Epithelial cell of esophagus (primary cell): ENCODE measurements at regions not wholly inside any gene's neighbourhood (a gene's known extent, or its start where the extent isn't known, plus 50 kb on each side); places are given as distances from the start of the nearest gene placed in this dataset.

ENCODE experiments used
- DNase-seq: peaks from one replicate; pipeline ENCODE4 v3.0.0; 2010; ENCODE audit warnings: low read depth
- H3K4me3 ChIP-seq: 2 replicates; pipeline ENCODE4 v1.5.1; 2011; ENCODE audit warnings: mild to moderate bottlenecking, low read length, control low read depth
- TF ChIP-seq, protein P1 (sequence below): IDR thresholded peaks from 2 replicates; pipeline ENCODE4 v1.5.1; 2011; ENCODE audit warnings: low read depth, mild to moderate bottlenecking, low read length, control low read depth, inconsistent platforms; ENCODE audit not compliant: insufficient read depth; ENCODE audit errors: missing control alignments

GRCh38 chr15:98565566-98565965 is 82.8 kb upstream of the IGF1R start:
- TF ChIP-seq, protein P1, sequence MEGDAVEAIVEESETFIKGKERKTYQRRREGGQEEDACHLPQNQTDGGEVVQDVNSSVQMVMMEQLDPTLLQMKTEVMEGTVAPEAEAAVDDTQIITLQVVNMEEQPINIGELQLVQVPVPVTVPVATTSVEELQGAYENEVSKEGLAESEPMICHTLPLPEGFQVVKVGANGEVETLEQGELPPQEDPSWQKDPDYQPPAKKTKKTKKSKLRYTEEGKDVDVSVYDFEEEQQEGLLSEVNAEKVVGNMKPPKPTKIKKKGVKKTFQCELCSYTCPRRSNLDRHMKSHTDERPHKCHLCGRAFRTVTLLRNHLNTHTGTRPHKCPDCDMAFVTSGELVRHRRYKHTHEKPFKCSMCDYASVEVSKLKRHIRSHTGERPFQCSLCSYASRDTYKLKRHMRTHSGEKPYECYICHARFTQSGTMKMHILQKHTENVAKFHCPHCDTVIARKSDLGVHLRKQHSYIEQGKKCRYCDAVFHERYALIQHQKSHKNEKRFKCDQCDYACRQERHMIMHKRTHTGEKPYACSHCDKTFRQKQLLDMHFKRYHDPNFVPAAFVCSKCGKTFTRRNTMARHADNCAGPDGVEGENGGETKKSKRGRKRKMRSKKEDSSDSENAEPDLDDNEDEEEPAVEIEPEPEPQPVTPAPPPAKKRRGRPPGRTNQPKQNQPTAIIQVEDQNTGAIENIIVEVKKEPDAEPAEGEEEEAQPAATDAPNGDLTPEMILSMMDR, result no peak
- DNase-seq, result no peak
- H3K4me3 ChIP-seq, result no peak overlapping the region

DNA sequence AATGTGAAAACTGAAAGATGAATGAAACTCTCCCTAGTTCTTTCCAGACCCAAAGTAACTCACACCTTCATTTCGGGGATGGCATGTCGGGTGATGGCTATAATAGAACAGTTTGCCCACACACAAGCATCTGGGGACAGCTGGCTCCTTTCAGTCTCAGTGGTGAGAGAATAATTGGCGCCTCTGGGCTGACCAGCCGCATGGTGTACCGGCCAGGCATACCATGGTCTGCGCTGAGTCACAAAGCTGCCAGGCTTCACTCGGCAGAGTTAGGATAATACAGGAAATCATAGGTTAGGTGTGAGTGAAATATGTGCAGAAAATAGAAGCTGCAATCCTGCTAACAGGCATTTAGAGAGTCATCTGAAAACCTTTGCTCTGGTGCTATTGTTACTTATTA is 80.4 kb upstream of the IGF1R start:
- TF ChIP-seq, protein P1, result no peak
- DNase-seq, result peak; percentile 37
- H3K4me3 ChIP-seq, result no peak overlapping the region

DNA sequence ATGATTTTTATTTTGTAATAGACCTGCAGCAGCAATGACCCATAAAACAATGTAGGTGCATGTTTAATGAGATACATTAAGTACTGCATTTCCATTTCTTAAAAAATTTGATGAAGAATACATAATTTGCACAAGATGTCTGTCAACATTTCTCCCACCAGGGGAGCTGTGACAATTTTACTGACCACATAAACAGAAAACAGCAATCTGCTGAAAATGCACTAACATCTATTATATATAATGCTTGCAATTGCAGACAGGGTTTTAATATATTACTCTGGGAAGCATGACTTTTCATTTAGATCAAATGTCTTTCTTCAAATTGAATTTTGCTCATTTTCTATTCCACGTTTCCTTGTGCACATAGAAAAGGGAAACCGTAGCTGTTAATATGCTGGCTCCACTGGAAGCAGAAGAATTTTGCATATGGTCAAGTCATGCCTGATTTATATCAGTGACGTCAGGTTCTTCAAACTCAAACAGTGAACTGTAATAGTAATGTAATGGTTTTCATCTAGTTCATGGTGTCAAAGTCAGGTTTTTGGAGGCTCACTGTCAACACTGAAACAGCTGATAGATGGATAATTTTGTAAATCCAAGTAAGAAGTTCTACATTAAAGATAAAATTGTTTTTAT is 79.8 kb upstream of the IGF1R start:
- no peak overlapping the region for H3K4me3 ChIP-seq
- no peak for DNase-seq
- TF ChIP-seq, protein P1, result no peak

DNA sequence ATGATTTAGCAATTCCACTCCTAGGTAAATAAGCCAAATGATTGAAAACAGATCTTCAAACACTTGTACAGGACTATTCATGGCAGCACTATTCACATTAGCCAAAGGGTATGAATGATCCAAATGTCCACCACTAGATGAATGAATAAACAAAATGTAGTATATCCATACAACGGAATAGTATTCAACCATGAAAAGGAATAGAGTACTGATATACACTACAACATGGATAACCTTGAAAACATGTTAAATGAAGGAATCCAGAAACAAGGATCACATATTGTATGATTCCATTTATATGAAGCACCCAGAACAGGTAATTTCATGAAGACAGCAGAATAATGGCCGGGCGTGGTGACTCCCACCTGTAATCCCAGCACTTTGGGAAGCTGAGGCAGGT is 78.2 kb upstream of the IGF1R start:
- DNase-seq, result no peak
- TF ChIP-seq, protein P1, result no peak
- no peak overlapping the region for H3K4me3 ChIP-seq

DNA sequence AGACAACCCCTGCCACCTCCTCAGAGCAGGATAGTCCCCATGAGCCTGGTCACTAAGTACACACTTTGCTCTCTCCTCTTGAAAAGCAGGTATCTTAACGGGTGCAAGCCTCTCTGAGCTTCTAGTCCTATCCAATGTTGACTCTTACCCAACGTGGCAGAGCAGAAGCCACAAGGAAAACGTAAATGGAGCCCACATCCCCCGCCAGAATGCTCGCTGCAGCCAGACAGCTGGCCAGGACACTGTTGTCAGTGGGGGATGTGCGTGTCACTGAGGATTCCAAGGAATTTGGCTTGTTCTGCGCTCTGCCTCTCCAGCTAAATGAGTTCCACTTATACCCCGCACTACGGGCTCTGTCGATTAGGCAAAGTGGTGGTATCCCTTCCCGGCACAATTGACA is 67.8 kb upstream of the IGF1R start:
- TF ChIP-seq, protein P1, result no peak
- no peak for DNase-seq
- H3K4me3 ChIP-seq, result no peak overlapping the region

DNA sequence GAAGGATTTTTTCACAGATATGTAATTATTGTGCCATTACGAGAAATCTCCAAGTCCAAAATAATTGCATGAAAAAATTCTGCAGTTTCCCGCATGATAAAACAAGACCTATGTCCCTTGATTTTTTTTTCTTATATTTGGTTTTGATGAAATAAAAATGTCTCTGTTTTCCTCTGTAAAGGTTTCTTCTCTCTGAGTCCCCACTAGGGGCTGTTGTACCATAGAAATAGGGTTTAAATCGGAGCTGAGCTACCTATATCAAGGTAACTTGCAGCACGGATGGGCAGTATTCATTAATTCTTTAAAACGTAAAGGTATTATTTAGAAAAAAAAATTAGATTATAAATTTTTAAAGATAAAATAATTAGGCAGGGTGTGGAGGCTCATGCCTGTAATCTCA is 66.6 kb upstream of the IGF1R start:
- TF ChIP-seq, protein P1, result peak; percentile 32
- no peak overlapping the region for H3K4me3 ChIP-seq
- DNase-seq, result peak; percentile 30

DNA sequence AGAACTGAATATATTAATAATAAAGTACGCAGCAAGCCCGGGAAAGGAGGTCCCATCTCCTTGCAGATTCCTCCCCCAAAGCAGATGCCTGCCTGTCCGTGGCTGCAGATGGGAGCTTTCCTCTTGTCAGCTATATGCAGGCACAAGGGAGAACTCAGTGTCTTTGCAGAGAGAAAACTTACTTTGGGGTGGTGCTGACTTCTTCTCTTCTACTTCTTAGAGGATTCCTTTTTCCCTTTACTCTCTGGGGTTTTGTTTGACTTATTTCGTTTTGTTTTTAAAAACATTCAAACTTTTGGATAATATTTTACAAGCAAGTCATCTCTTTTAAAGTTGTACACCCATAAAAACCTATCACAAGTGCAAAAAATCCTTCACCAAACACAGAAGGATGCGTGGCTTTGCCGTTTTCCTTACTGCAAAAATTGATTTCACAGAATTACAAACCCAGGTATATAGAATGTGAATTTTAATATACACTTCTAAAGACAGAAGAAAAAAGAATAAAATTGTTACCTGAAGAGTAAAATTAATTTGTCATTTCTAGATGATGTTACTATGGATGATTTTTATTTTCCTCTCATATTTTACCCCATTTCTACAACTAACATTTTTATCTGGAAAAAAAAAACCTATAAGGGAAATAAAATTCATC is 65.3 kb upstream of the IGF1R start:
- DNase-seq, result no peak
- no peak overlapping the region for H3K4me3 ChIP-seq
- TF ChIP-seq, protein P1, result no peak
